Naive thymus-derived CD8-positive, alpha-beta T cell (primary cell): ENCODE measurements at regions not wholly inside any gene's neighbourhood (a gene's known extent, or its start where the extent isn't known, plus 50 kb on each side); places are given as distances from the start of the nearest gene placed in this dataset.
"Not testable (repeated sequence)": the region's sequence is repeated elsewhere in the genome, so short reads cannot be mapped to it uniquely, and the experiment has no call there.

Source experiments
- ATAC-seq, 2 donors: fragments of 150-1000 bp; cut with Tn5 transposase in 1 of 2; sonication (Bioruptor Pico), chemical (Tn5 transposase) in 1 of 2; 1 replicate in 1 of 2; 2 replicates in 1 of 2; pipeline ENCODE4 v1.10.0; 2021; ENCODE audit warnings: mild to moderate bottlenecking in 2 of 2, moderate library complexity in 2 of 2
- POLR2A ChIA-PET: fragments of 350-600 bp; sonication (Branson Sonifier 250); formaldehyde crosslinking; loops from one replicate; lab custom pipeline; 2021; ENCODE audit warnings: antibody characterized with exemption; lab: Charles Lee
- DNase-seq, 10 donors: peaks; one replicate each; pipeline versions ENCODE4 v3.0.0 to v3.0.0-alpha.2; 2020 to 2022
- H3K27ac Mint-ChIP-seq, 10 donors: one replicate each; pipeline ENCODE4 v1.8.0; 2020 to 2022; ENCODE audit warnings: mild to moderate bottlenecking in 10 of 10, mixed read lengths in 10 of 10, moderate library complexity in 4 of 10, inconsistent platforms in 1 of 10
- H3K27me3 Mint-ChIP-seq, 5 donors: one replicate each; pipeline ENCODE4 v1.8.0; 2021 to 2022; ENCODE audit warnings: mixed read lengths in 5 of 5
- H3K36me3 Mint-ChIP-seq, 3 donors: one replicate each; pipeline ENCODE4 v1.8.0; 2020 to 2022; ENCODE audit warnings: mixed read lengths in 3 of 3, mild to moderate bottlenecking in 2 of 3, inconsistent platforms in 1 of 3
- H3K4me1 Mint-ChIP-seq, 4 donors: one replicate each; pipeline ENCODE4 v1.8.0; 2021 to 2022; ENCODE audit warnings: mixed read lengths in 4 of 4
- H3K4me3 Mint-ChIP-seq, 10 donors: one replicate each; pipeline ENCODE4 v1.8.0; 2020 to 2022; ENCODE audit warnings: mild to moderate bottlenecking in 10 of 10, mixed read lengths in 10 of 10, moderate library complexity in 6 of 10, inconsistent platforms in 1 of 10
- H3K9me3 Mint-ChIP-seq, 9 donors: one replicate each; pipeline ENCODE4 v1.8.0; 2020 to 2022; ENCODE audit warnings: mixed read lengths in 9 of 9, mild to moderate bottlenecking in 3 of 9, inconsistent platforms in 1 of 9, moderate library complexity in 1 of 9

- ATAC-seq (no peak), DNase-seq (no peak)
- Mint-ChIP-seq H3K36me3 (no peaks in the 10 kb centered on the region), H3K4me3 (no peak overlapping the region), H3K27me3 (peaks cover 2 to 18% (median 9%) of the 10 kb centered on the region in 5 donors), H3K4me1 (no peaks in the 10 kb centered on the region), H3K27ac (no peak overlapping the region), H3K9me3 (peaks cover 0 to 12% (median 2%) of the 10 kb centered on the region in 9 donors)
- POLR2A ChIA-PET = no interaction called here
Measured at GRCh38 chr16:66030036-66030435, 336.5 kb upstream of the CDH5 start.

DNA sequence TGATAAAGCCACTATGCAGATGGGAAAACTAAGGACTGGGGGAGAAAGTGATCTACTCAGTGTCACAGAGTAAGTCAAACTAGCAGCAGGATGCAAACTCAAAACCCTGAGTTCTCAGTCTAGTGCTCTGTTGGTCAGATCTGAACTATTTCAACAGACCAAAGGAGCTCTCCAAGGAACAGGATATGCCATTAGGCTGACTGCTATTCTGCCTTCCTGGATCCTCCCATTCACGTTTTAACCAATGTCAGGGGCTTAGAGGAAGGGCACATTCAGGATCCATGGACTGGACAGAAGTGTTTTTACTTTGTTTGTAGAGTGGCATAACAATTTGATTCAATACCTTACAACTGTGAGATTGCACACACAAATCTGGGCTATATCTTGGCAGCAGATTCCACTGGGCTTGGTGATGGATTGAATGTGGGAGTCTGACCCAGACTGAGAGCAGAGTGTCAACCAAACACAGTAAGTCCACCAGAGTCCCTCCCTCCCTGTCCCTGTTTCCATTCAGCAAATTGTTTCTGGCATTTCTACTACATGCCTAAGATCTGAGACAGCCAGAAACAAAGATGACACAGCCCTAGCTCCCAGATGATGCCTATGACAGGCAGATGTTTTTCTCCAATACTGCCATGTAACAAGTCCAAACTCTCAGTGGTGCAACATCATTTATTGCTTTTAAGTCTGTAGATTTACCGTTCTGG lies 337.8 kb upstream of the CDH5 start:
- Mint-ChIP-seq H3K27ac (no peak overlapping the region), H3K36me3 (no peaks in the 10 kb centered on the region), H3K4me3 (no peak overlapping the region), H3K27me3 (peaks cover 2 to 18% (median 9%) of the 10 kb centered on the region in 5 donors), H3K9me3 (peaks cover 0 to 21% (median 8%) of the 10 kb centered on the region in 9 donors), H3K4me1 (no peaks in the 10 kb centered on the region)
- DNase-seq = no peak
- POLR2A ChIA-PET = interaction anchor here (0.6 kb wide), 1 partner anchor 20 kb away, joined by 4 read pairs; no protein-coding TSS in a partner anchor
- ATAC-seq = no peak

- DNase-seq (no peak), ATAC-seq (no peak)
- H3K4me1 Mint-ChIP-seq = no peaks in the 10 kb centered on the region
- no peak overlapping the region for H3K4me3 Mint-ChIP-seq
- POLR2A ChIA-PET = no interaction called here
- H3K36me3 Mint-ChIP-seq = no peaks in the 10 kb centered on the region
- peaks cover 2 to 21% (median 9%) of the 10 kb centered on the region in 5 donors for H3K27me3 Mint-ChIP-seq
- no peak overlapping the region for H3K27ac Mint-ChIP-seq
- H3K9me3 Mint-ChIP-seq = peaks cover 0 to 36% (median 8%) of the 10 kb centered on the region in 9 donors
Measured at GRCh38 chr16:66026787-66027330, 339.6 kb upstream of the CDH5 start.

DNA sequence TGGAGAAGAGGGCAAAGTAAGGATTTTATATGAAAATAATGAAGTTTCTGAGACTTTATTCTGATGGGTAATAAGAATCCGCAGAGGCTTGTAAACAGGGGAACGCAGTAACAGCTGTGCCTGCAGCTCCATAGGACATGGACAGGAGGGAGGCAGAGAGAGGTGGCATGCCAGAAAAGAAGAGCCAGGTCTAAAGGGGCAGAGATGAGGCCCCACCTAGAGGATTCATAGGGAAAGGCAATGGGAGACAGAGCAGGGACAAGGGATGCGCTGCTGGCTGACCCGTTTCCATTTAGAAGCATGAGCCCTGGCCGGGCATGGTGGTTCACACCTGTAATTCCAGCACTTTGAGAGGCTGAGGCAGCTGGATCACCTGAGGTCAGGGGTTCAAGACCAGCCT lies 340.3 kb upstream of the CDH5 start:
- Mint-ChIP-seq H3K4me1 (no peaks in the 10 kb centered on the region), H3K4me3 (no peak overlapping the region), H3K27ac (no peak overlapping the region), H3K36me3 (no peaks in the 10 kb centered on the region), H3K27me3 (peaks cover 2 to 26% (median 9%) of the 10 kb centered on the region in 5 donors), H3K9me3 (peaks cover 0 to 36% (median 10%) of the 10 kb centered on the region in 9 donors)
- POLR2A ChIA-PET = no interaction called here
- DNase-seq (no peak), ATAC-seq (no peak)

DNA sequence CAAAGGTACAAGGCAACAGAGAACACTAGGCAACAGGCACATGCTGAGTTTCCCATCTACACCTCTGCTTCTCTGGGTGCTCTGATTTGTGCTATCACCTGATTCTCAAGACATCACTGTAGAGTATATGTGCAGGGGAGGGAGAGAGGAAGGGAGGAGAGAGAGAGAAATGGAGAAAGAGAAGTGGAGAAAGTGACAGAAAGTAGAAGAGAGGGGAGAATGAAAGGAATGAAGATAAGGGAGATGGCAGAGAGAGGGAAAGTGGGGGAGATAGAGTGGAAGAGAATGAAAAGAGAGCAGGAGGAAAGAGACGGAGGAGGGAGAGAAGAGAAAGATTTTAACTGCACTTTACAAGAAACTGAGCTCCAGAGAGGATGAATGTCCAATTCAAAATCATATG lies 340.7 kb upstream of the CDH5 start:
- Mint-ChIP-seq H3K36me3 (no peaks in the 10 kb centered on the region), H3K4me1 (no peaks in the 10 kb centered on the region), H3K9me3 (peaks cover 0 to 36% (median 10%) of the 10 kb centered on the region in 9 donors), H3K27ac (no peak overlapping the region), H3K4me3 (no peak overlapping the region), H3K27me3 (peaks cover 2 to 26% (median 9%) of the 10 kb centered on the region in 5 donors)
- no peak for ATAC-seq
- POLR2A ChIA-PET = no interaction called here
- no peak for DNase-seq

GRCh38 chr16:66024567-66024966 lies 341.9 kb upstream of the CDH5 start:
- H3K4me1 Mint-ChIP-seq, POLR2A ChIA-PET, ATAC-seq, H3K36me3 Mint-ChIP-seq, H3K27ac Mint-ChIP-seq, DNase-seq, H3K4me3 Mint-ChIP-seq: not testable (repeated sequence)
- peaks cover 0 to 36% (median 10%) of the 10 kb centered on the region in 9 donors for H3K9me3 Mint-ChIP-seq
- peaks cover 1 to 26% (median 7%) of the 10 kb centered on the region in 5 donors for H3K27me3 Mint-ChIP-seq

GRCh38 chr16:66023481-66023880 lies 343.0 kb upstream of the CDH5 start:
- Mint-ChIP-seq H3K4me3 (no peak overlapping the region), H3K27ac (no peak overlapping the region), H3K4me1 (no peaks in the 10 kb centered on the region), H3K27me3 (peaks cover 1 to 18% (median 6%) of the 10 kb centered on the region in 5 donors), H3K36me3 (no peaks in the 10 kb centered on the region), H3K9me3 (peaks cover 0 to 36% (median 10%) of the 10 kb centered on the region in 9 donors)
- no peak for DNase-seq
- no peak for ATAC-seq
- POLR2A ChIA-PET = no interaction called here

- Mint-ChIP-seq H3K36me3 (no peaks in the 10 kb centered on the region), H3K9me3 (peaks cover 0 to 34% (median 8%) of the 10 kb centered on the region in 9 donors), H3K4me1 (no peaks in the 10 kb centered on the region), H3K4me3 (no peak overlapping the region), H3K27me3 (peaks cover 0 to 18% (median 4%) of the 10 kb centered on the region in 5 donors), H3K27ac (no peak overlapping the region)
- ATAC-seq (no peak), DNase-seq (no peak)
- POLR2A ChIA-PET = no interaction called here
Measured at GRCh38 chr16:66020642-66021041, 345.8 kb upstream of the CDH5 start.

- POLR2A ChIA-PET = no interaction called here
- H3K27me3 Mint-ChIP-seq = peaks cover 0 to 19% (median 4%) of the 10 kb centered on the region in 5 donors
- H3K4me1 Mint-ChIP-seq = no peaks in the 10 kb centered on the region
- ATAC-seq (no peak), DNase-seq (no peak)
- H3K9me3 Mint-ChIP-seq = peaks cover 0 to 28% (median 7%) of the 10 kb centered on the region in 9 donors
- no peak overlapping the region for H3K27ac Mint-ChIP-seq
- H3K4me3 Mint-ChIP-seq = no peak overlapping the region
- H3K36me3 Mint-ChIP-seq = no peaks in the 10 kb centered on the region
Measured at GRCh38 chr16:66020046-66020445, 346.4 kb upstream of the CDH5 start.

GRCh38 chr16:66019502-66019901 lies 347.0 kb upstream of the CDH5 start:
- ATAC-seq, POLR2A ChIA-PET, H3K36me3 Mint-ChIP-seq: not testable (repeated sequence)

GRCh38 chr16:66014221-66014620 lies 352.3 kb upstream of the CDH5 start:
- Mint-ChIP-seq H3K27ac (no peak overlapping the region), H3K27me3 (peaks cover 2 to 27% (median 9%) of the 10 kb centered on the region in 5 donors), H3K4me1 (no peaks in the 10 kb centered on the region), H3K9me3 (peaks cover 0 to 2% (median 0%) of the 10 kb centered on the region in 9 donors), H3K36me3 (no peaks in the 10 kb centered on the region), H3K4me3 (no peak overlapping the region)
- DNase-seq = no peak
- no peak for ATAC-seq
- POLR2A ChIA-PET = no interaction called here

More at GRCh38 chr16:66019502-66019901, 347.0 kb upstream of the CDH5 start:
- not testable (repeated sequence) for H3K4me1 Mint-ChIP-seq, H3K4me3 Mint-ChIP-seq, DNase-seq, H3K27ac Mint-ChIP-seq
- H3K27me3 Mint-ChIP-seq = peaks cover 3 to 24% (median 4%) of the 10 kb centered on the region in 5 donors
- peaks cover 0 to 23% (median 3%) of the 10 kb centered on the region in 9 donors for H3K9me3 Mint-ChIP-seq

GRCh38 chr16:66013486-66013885 lies 353.0 kb upstream of the CDH5 start:
- Mint-ChIP-seq H3K36me3 (no peaks in the 10 kb centered on the region), H3K27ac (no peak overlapping the region), H3K27me3 (peaks cover 2 to 27% (median 9%) of the 10 kb centered on the region in 5 donors), H3K4me1 (no peaks in the 10 kb centered on the region), H3K9me3 (peaks cover 0 to 4% (median 0%) of the 10 kb centered on the region in 9 donors), H3K4me3 (no peak overlapping the region)
- DNase-seq (no peak), ATAC-seq (no peak)
- POLR2A ChIA-PET = no interaction called here

GRCh38 chr16:66008136-66008535 lies 358.4 kb upstream of the CDH5 start:
- Mint-ChIP-seq H3K9me3 (peaks cover 0 to 10% (median 0%) of the 10 kb centered on the region in 9 donors), H3K4me1 (no peaks in the 10 kb centered on the region)

More at GRCh38 chr16:66008136-66008535, 358.4 kb upstream of the CDH5 start:
- no peak overlapping the region for H3K27ac Mint-ChIP-seq
- H3K4me3 Mint-ChIP-seq = no peak overlapping the region
- peaks cover 0 to 10% (median 3%) of the 10 kb centered on the region in 5 donors for H3K27me3 Mint-ChIP-seq
- ATAC-seq (no peak), DNase-seq (no peak)
- POLR2A ChIA-PET = interaction anchor here (0.6 kb wide), 1 partner anchor 20 kb away, joined by 4 read pairs; no protein-coding TSS in a partner anchor
- H3K36me3 Mint-ChIP-seq = no peaks in the 10 kb centered on the region
